ENCODE measurements at regions not wholly inside any gene's neighbourhood (a gene's known extent, or its start where the extent isn't known, plus 50 kb on each side); places are given as distances from the start of the nearest gene placed in this dataset.
A peak's percentile ranks its signal among the peaks of the same experiment; 100 is the strongest.

- DNase-seq: no peak
Observed at GRCh38 chr1:34270181-34270580, 93.5 kb downstream of the C1orf94 start.

- DNase-seq: no peak
Observed at GRCh38 chr1:34272152-34272551, 95.4 kb downstream of the C1orf94 start.

- DNase-seq: no peak
Observed at GRCh38 chr1:34275150-34275549, 98.4 kb downstream of the C1orf94 start.

GRCh38 chr1:34276606-34277005 lies 99.9 kb downstream of the C1orf94 start:
- no peak for DNase-seq

- DNase-seq: no peak
Observed at GRCh38 chr1:34277150-34277549, 100.4 kb downstream of the C1orf94 start.

- no peak for DNase-seq
Observed at GRCh38 chr1:34278211-34278610, 101.5 kb downstream of the C1orf94 start.

- DNase-seq: no peak
Observed at GRCh38 chr1:34279971-34280370, 103.3 kb downstream of the C1orf94 start.

GRCh38 chr1:34280509-34280908 lies 103.8 kb downstream of the C1orf94 start:
- no peak for DNase-seq

GRCh38 chr1:34283142-34283541 lies 106.4 kb downstream of the C1orf94 start:
- no peak for DNase-seq

GRCh38 chr1:34286511-34286910 lies 109.8 kb downstream of the C1orf94 start:
- peak; percentile 30 for DNase-seq

- DNase-seq: no peak
Observed at GRCh38 chr1:34290831-34291230, 114.1 kb downstream of the C1orf94 start.

GRCh38 chr1:34292472-34292871 lies 115.8 kb downstream of the C1orf94 start:
- no peak for DNase-seq

- no peak for DNase-seq
Observed at GRCh38 chr1:34296059-34296458, 119.4 kb downstream of the C1orf94 start.

- no peak for DNase-seq
Observed at GRCh38 chr1:34302798-34303197, 126.1 kb downstream of the C1orf94 start.

GRCh38 chr1:34303218-34303617 lies 126.5 kb downstream of the C1orf94 start:
- DNase-seq: no peak

GRCh38 chr1:34306568-34306967 lies 129.9 kb downstream of the C1orf94 start:
- no peak for DNase-seq

GRCh38 chr1:34312359-34312758 lies 135.7 kb downstream of the C1orf94 start:
- DNase-seq: no peak

- DNase-seq: no peak
Observed at GRCh38 chr1:34315974-34316373, 139.3 kb downstream of the C1orf94 start.

- DNase-seq: no peak
Observed at GRCh38 chr1:34316773-34317172, 140.1 kb downstream of the C1orf94 start.

- DNase-seq: no peak
Observed at GRCh38 chr1:34319218-34319617, 142.5 kb downstream of the C1orf94 start.

- DNase-seq: no peak
Observed at GRCh38 chr1:34320053-34320669, 143.5 kb downstream of the C1orf94 start.

- DNase-seq: no peak
Observed at GRCh38 chr1:34322969-34323368, 146.3 kb downstream of the C1orf94 start.

- DNase-seq: no peak
Observed at GRCh38 chr1:34324879-34325440, 148.3 kb downstream of the C1orf94 start.

- DNase-seq: no peak
Observed at GRCh38 chr1:34328281-34328799, 151.6 kb downstream of the C1orf94 start.

GRCh38 chr1:34330061-34330460 lies 153.4 kb downstream of the C1orf94 start:
- no peak for DNase-seq
